Nephron (organoid): ENCODE measurements at regions not wholly inside any gene's neighbourhood (a gene's known extent, or its start where the extent isn't known, plus 50 kb on each side); places are given as distances from the start of the nearest gene placed in this dataset.

Source experiments
- H3K27ac Mint-ChIP-seq, 3 experiments: 2 replicates each; pipeline ENCODE4 v1.8.0; 2020; ENCODE audit warnings: mixed read lengths in 3 of 3, mild to moderate bottlenecking in 2 of 3, moderate library complexity in 1 of 3
- H3K27me3 Mint-ChIP-seq: 2 replicates; pipeline ENCODE4 v1.8.0; 2021; ENCODE audit warnings: low read depth, mild to moderate bottlenecking, moderate library complexity, mixed read lengths
- H3K36me3 Mint-ChIP-seq: 2 replicates; pipeline ENCODE4 v1.8.0; 2020; ENCODE audit warnings: low read depth, mixed read lengths
- H3K4me1 Mint-ChIP-seq: 2 replicates; pipeline ENCODE4 v1.8.0; 2020; ENCODE audit warnings: mixed read lengths
- H3K4me3 Mint-ChIP-seq, 3 experiments: 2 replicates each; pipeline ENCODE4 v1.8.0; 2020; ENCODE audit warnings: mild to moderate bottlenecking in 3 of 3, mixed read lengths in 3 of 3, moderate library complexity in 2 of 3
- H3K9me3 Mint-ChIP-seq: 2 replicates; pipeline ENCODE4 v1.8.0; 2020; ENCODE audit warnings: mixed read lengths
- TF ChIP-seq, protein P1 (sequence below), 3 experiments: fragments of 200-600 bp; sonication (generic); IDR thresholded peaks; one replicate each; pipeline ENCODE4 v1.5.0; 2021; ENCODE audit warnings: antibody characterized with exemption in 3 of 3; ENCODE audit not compliant: unreplicated experiment in 3 of 3

DNA sequence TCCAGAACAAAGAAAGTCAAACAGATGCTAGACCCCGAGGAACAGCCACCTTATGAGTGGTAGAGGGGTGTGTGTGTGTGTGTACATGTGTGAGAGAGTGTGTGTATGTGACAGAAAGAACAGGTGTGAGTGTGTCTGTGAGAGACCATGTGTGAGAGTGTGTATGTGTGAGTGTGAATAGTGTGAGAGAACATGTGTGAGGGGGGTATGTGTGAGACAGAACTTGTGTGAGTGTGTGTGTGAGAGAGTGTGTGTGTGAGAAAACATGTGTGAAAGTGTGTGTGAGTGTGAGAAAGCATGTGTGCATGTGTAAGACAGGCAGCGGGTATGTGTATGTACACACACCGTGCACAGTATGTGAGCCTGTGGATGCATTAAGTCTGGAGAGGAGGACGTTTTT is 214.3 kb downstream of the SP3 start:
- TF ChIP-seq, protein P1, sequence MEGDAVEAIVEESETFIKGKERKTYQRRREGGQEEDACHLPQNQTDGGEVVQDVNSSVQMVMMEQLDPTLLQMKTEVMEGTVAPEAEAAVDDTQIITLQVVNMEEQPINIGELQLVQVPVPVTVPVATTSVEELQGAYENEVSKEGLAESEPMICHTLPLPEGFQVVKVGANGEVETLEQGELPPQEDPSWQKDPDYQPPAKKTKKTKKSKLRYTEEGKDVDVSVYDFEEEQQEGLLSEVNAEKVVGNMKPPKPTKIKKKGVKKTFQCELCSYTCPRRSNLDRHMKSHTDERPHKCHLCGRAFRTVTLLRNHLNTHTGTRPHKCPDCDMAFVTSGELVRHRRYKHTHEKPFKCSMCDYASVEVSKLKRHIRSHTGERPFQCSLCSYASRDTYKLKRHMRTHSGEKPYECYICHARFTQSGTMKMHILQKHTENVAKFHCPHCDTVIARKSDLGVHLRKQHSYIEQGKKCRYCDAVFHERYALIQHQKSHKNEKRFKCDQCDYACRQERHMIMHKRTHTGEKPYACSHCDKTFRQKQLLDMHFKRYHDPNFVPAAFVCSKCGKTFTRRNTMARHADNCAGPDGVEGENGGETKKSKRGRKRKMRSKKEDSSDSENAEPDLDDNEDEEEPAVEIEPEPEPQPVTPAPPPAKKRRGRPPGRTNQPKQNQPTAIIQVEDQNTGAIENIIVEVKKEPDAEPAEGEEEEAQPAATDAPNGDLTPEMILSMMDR (IDR thresholded peaks at IDR 0.05; ENCODE audit: unreplicated experiment in 3 of 3) = no peak
- no peaks in the 10 kb centered on the region for H3K27me3 Mint-ChIP-seq
- H3K27ac Mint-ChIP-seq = peak overlapping the region in 2 of 3 experiments; percentile 4 to 8
- no peak overlapping the region for H3K4me3 Mint-ChIP-seq
- no peaks in the 10 kb centered on the region for H3K9me3 Mint-ChIP-seq
- H3K36me3 Mint-ChIP-seq = no peaks in the 10 kb centered on the region
- peaks cover 27% of the 10 kb centered on the region for H3K4me1 Mint-ChIP-seq

GRCh38 chr2:173751245-173751975 is 213.8 kb downstream of the SP3 start:
- H3K9me3 Mint-ChIP-seq = no peaks in the 10 kb centered on the region
- H3K4me1 Mint-ChIP-seq = peaks cover 30% of the 10 kb centered on the region
- H3K36me3 Mint-ChIP-seq = no peaks in the 10 kb centered on the region
- TF ChIP-seq, protein P1 (IDR thresholded peaks at IDR 0.05; ENCODE audit: unreplicated experiment in 3 of 3) = no peak
- no peak overlapping the region for H3K4me3 Mint-ChIP-seq
- no peaks in the 10 kb centered on the region for H3K27me3 Mint-ChIP-seq
- peak overlapping the region in 1 of 3 experiments; percentile 8 for H3K27ac Mint-ChIP-seq

DNA sequence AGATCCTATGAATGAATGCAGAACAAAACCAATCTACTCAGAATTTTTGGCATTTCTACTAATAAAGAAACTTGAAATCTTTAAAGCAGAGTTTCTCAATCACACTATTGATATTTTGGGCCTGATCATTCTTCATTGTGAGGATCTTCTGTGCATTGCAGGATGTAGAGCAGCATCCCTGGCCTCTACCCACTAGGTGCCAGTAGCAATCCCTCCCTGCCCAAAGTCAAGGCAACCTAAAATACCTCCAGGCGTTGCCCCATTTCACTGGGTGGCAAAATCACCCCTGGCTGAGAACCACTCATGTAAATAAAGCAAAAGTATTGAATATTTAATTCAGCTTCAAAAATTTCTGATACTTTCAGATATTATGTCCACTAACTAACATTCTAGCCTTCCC is 213.0 kb downstream of the SP3 start:
- Mint-ChIP-seq H3K9me3 (no peaks in the 10 kb centered on the region), H3K36me3 (no peaks in the 10 kb centered on the region), H3K4me3 (no peak overlapping the region), H3K27me3 (no peaks in the 10 kb centered on the region), H3K4me1 (peaks cover 23% of the 10 kb centered on the region), H3K27ac (no peak overlapping the region)
- TF ChIP-seq, protein P1 (IDR thresholded peaks at IDR 0.05; ENCODE audit: unreplicated experiment in 3 of 3) = peak in 1 of 3 experiments; percentile 27

- TF ChIP-seq, protein P1 (IDR thresholded peaks at IDR 0.05; ENCODE audit: unreplicated experiment in 3 of 3) = no peak
- no peak overlapping the region for H3K27ac Mint-ChIP-seq
- H3K4me1 Mint-ChIP-seq = peaks cover 22% of the 10 kb centered on the region
- H3K27me3 Mint-ChIP-seq = no peaks in the 10 kb centered on the region
- no peaks in the 10 kb centered on the region for H3K36me3 Mint-ChIP-seq
- no peak overlapping the region for H3K4me3 Mint-ChIP-seq
- no peaks in the 10 kb centered on the region for H3K9me3 Mint-ChIP-seq
Observed at GRCh38 chr2:173753441-173753840, 211.7 kb downstream of the SP3 start.

- Mint-ChIP-seq H3K4me1 (peaks cover 22% of the 10 kb centered on the region), H3K36me3 (no peaks in the 10 kb centered on the region), H3K27me3 (no peaks in the 10 kb centered on the region), H3K9me3 (no peaks in the 10 kb centered on the region), H3K27ac (no peak overlapping the region), H3K4me3 (no peak overlapping the region)
- TF ChIP-seq, protein P1 (IDR thresholded peaks at IDR 0.05; ENCODE audit: unreplicated experiment in 3 of 3) = no peak
Observed at GRCh38 chr2:173754165-173754564, 211.0 kb downstream of the SP3 start.

DNA sequence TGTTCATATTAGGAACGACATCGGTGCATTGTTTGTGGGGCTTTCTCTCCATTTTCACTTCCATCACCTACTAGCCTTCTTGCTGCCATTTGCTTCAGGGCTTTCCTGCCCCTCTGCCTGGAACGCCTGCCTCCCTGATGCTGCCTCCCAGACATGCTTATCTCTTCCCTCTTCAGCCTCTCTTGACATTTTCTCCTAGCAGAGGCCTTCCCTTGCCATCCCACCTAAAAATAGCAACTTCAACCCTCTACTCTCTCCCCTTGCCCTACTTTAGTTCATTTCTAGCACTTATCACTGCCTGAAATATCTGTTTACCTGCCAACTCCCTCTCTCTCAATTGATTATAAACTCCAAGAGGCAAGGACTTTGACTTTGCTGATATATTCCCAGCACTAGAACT is 210.3 kb downstream of the SP3 start:
- H3K4me3 Mint-ChIP-seq = no peak overlapping the region
- TF ChIP-seq, protein P1 (IDR thresholded peaks at IDR 0.05; ENCODE audit: unreplicated experiment in 3 of 3) = no peak
- no peaks in the 10 kb centered on the region for H3K27me3 Mint-ChIP-seq
- peaks cover 18% of the 10 kb centered on the region for H3K4me1 Mint-ChIP-seq
- H3K27ac Mint-ChIP-seq = no peak overlapping the region
- H3K36me3 Mint-ChIP-seq = no peaks in the 10 kb centered on the region
- H3K9me3 Mint-ChIP-seq = no peaks in the 10 kb centered on the region
